ENCODE measurements at regions not wholly inside any gene's neighbourhood (a gene's known extent, or its start where the extent isn't known, plus 50 kb on each side); places are given as distances from the start of the nearest gene placed in this dataset.

- peak overlapping the region; percentile 42; the same call in 1 of the 2 replicates for H3K4me2 ChIP-seq
- ATAC-seq (peak; percentile 93), DNase-seq (ENCODE audit: low spot score) (peak; percentile 88)
- H3K4me3 ChIP-seq, result 0 out of 2 replicates have a peak overlapping the region, but pooled peaks have one; percentile 26
- no peak overlapping the region for H2AFZ ChIP-seq
- Mint-ChIP-seq H3K4me3 (peak overlapping the region; percentile 46), H3K9me3 (no peaks in the 10 kb centered on the region), H3K27me3 (ENCODE audit: insufficient read depth, low read depth, poor library complexity) (peaks cover 22% of the 10 kb centered on the region), H3K27ac (no peak overlapping the region), H3K4me1 (peaks cover 6% of the 10 kb centered on the region; the same call in 2 of the 3 replicates), H3K36me3 (ENCODE audit: low read depth) (no peaks in the 10 kb centered on the region)
- no peaks in the 10 kb centered on the region for H3K4me1 ChIP-seq (ENCODE audit: insufficient read depth)
- H3K79me2 ChIP-seq (replicated peaks; ENCODE audit: insufficient read depth), result no peaks in the 10 kb centered on the region
- H4K20me1 ChIP-seq (replicated peaks; ENCODE audit: insufficient read depth), result no peaks in the 10 kb centered on the region
- TF ChIP-seq CTCF (conservative IDR thresholded peaks at IDR 0.05; ENCODE audit: low read depth in 2 of 2) (peak; percentile 60 to 83), NANOG (IDR thresholded peaks at IDR 0.05; ENCODE audit: borderline replicate concordance) (no peak)
- no peaks in the 10 kb centered on the region for H3K27me3 ChIP-seq (ENCODE audit: insufficient read depth)
- no peak overlapping the region for H3K27ac ChIP-seq (ENCODE audit: low read depth)
- no peaks in the 10 kb centered on the region for H3K36me3 ChIP-seq (ENCODE audit: insufficient read depth)
- no peaks in the 10 kb centered on the region for H3K9me2 ChIP-seq (ENCODE audit: insufficient read depth)
- no peaks in the 10 kb centered on the region for H3F3A ChIP-seq (replicated peaks; ENCODE audit: low read depth)
Observed at GRCh38 chr2:239824046-239824694, 201.0 kb downstream of the NDUFA10 start.

- Mint-ChIP-seq H3K9me3 (no peaks in the 10 kb centered on the region), H3K4me1 (peaks cover 6% of the 10 kb centered on the region; the same call in 2 of the 3 replicates), H3K4me3 (no peak overlapping the region), H3K36me3 (ENCODE audit: low read depth) (no peaks in the 10 kb centered on the region), H3K27me3 (ENCODE audit: insufficient read depth, low read depth, poor library complexity) (peaks cover 21% of the 10 kb centered on the region), H3K27ac (no peak overlapping the region)
- DNase-seq (ENCODE audit: low spot score), result no peak
- TF ChIP-seq NANOG (IDR thresholded peaks at IDR 0.05; ENCODE audit: borderline replicate concordance), result no peak
- Histone ChIP-seq H3K27me3 (ENCODE audit: insufficient read depth) (no peaks in the 10 kb centered on the region), H3K4me2 (no peak overlapping the region), H3K4me3 (no peak overlapping the region), H2AFZ (no peak overlapping the region), H3F3A (replicated peaks; ENCODE audit: low read depth) (no peaks in the 10 kb centered on the region), H3K4me1 (ENCODE audit: insufficient read depth) (no peaks in the 10 kb centered on the region), H3K27ac (ENCODE audit: low read depth) (no peak overlapping the region), H3K36me3 (ENCODE audit: insufficient read depth) (no peaks in the 10 kb centered on the region), H3K79me2 (replicated peaks; ENCODE audit: insufficient read depth) (no peaks in the 10 kb centered on the region), H4K20me1 (replicated peaks; ENCODE audit: insufficient read depth) (no peaks in the 10 kb centered on the region), H3K9me2 (ENCODE audit: insufficient read depth) (no peaks in the 10 kb centered on the region)
- ATAC-seq, result no peak
Observed at GRCh38 chr2:239822146-239822831, 202.9 kb downstream of the NDUFA10 start.

GRCh38 chr2:239821694-239822075 lies 203.5 kb downstream of the NDUFA10 start:
- Histone ChIP-seq H3F3A (replicated peaks; ENCODE audit: low read depth) (no peaks in the 10 kb centered on the region), H2AFZ (no peak overlapping the region), H3K27me3 (ENCODE audit: insufficient read depth) (no peaks in the 10 kb centered on the region), H3K4me3 (no peak overlapping the region), H3K4me1 (ENCODE audit: insufficient read depth) (no peaks in the 10 kb centered on the region), H3K79me2 (replicated peaks; ENCODE audit: insufficient read depth) (no peaks in the 10 kb centered on the region), H4K20me1 (replicated peaks; ENCODE audit: insufficient read depth) (no peaks in the 10 kb centered on the region), H3K9me2 (ENCODE audit: insufficient read depth) (no peaks in the 10 kb centered on the region), H3K27ac (ENCODE audit: low read depth) (no peak overlapping the region), H3K36me3 (ENCODE audit: insufficient read depth) (no peaks in the 10 kb centered on the region), H3K4me2 (no peak overlapping the region)
- no peak overlapping the region for H3K27ac Mint-ChIP-seq
- no peaks in the 10 kb centered on the region for H3K36me3 Mint-ChIP-seq (ENCODE audit: low read depth)
- ATAC-seq (no peak), DNase-seq (ENCODE audit: low spot score) (no peak)
- H3K27me3 Mint-ChIP-seq (ENCODE audit: insufficient read depth, low read depth, poor library complexity), result peaks cover 21% of the 10 kb centered on the region
- TF ChIP-seq STAT1 (IDR thresholded peaks at IDR 0.05; ENCODE audit: unreplicated experiment) (no peak), EZH2 (IDR thresholded peaks at IDR 0.05; ENCODE audit: low read depth, unreplicated experiment) (no peak), JUNB (IDR thresholded peaks at IDR 0.05; ENCODE audit: unreplicated experiment) (no peak), EZH2phosphoT487 (IDR thresholded peaks at IDR 0.05; ENCODE audit: unreplicated experiment) (no peak), REST (IDR thresholded peaks at IDR 0.05; ENCODE audit: unreplicated experiment) (no peak), ETS1 (IDR thresholded peaks at IDR 0.05) (no peak), ZNF331 (CRISPR knock-in tag; IDR thresholded peaks at IDR 0.05; ENCODE audit: low read depth) (no peak)
- no peak overlapping the region for H3K4me3 Mint-ChIP-seq
- H3K4me1 Mint-ChIP-seq, result peaks cover 6% of the 10 kb centered on the region; the same call in 2 of the 3 replicates
- H3K9me3 Mint-ChIP-seq, result no peaks in the 10 kb centered on the region
